ENCODE measurements at regions not wholly inside any gene's neighbourhood (a gene's known extent, or its start where the extent isn't known, plus 50 kb on each side); places are given as distances from the start of the nearest gene placed in this dataset.

GRCh38 chr11:24400059-24400665 lies 96.7 kb upstream of the LUZP2 start:
- Histone ChIP-seq H3K9me3 (no peaks in the 10 kb centered on the region), H3K36me3 (no peaks in the 10 kb centered on the region), H3K27ac (no peak overlapping the region), H3K4me1 (no peaks in the 10 kb centered on the region), H3K27me3 (no peaks in the 10 kb centered on the region), H3K4me3 (no peak overlapping the region)
- TF ChIP-seq POLR2AphosphoS5 (IDR thresholded peaks at IDR 0.05; ENCODE audit: insufficient read depth in 1 of 2, low read depth in 1 of 2) (no peak), POLR2A (IDR thresholded peaks at IDR 0.05) (no peak), CTCF (IDR thresholded peaks at IDR 0.05) (no peak)
- intact Hi-C loops (cut with DNase I) = no loop called here
- DNase-seq (ENCODE audit: extremely low spot score in 2 of 2) = no peak

GRCh38 chr11:24406389-24406788 lies 90.5 kb upstream of the LUZP2 start:
- TF ChIP-seq POLR2AphosphoS5 (IDR thresholded peaks at IDR 0.05; ENCODE audit: insufficient read depth in 1 of 2, low read depth in 1 of 2) (no peak), POLR2A (IDR thresholded peaks at IDR 0.05) (no peak), CTCF (IDR thresholded peaks at IDR 0.05) (no peak)
- intact Hi-C loops (cut with DNase I) = no loop called here
- Histone ChIP-seq H3K4me1 (no peaks in the 10 kb centered on the region), H3K36me3 (no peaks in the 10 kb centered on the region), H3K27me3 (no peaks in the 10 kb centered on the region), H3K27ac (no peak overlapping the region), H3K9me3 (no peaks in the 10 kb centered on the region), H3K4me3 (no peak overlapping the region)
- DNase-seq (ENCODE audit: extremely low spot score in 2 of 2) = no peak

GRCh38 chr11:24406980-24407379 lies 89.9 kb upstream of the LUZP2 start:
- no peak for TF ChIP-seq POLR2AphosphoS5 (IDR thresholded peaks at IDR 0.05; ENCODE audit: insufficient read depth in 1 of 2, low read depth in 1 of 2)
- no peak for TF ChIP-seq POLR2A (IDR thresholded peaks at IDR 0.05)
- no peak for DNase-seq (ENCODE audit: extremely low spot score in 2 of 2)

GRCh38 chr11:24407733-24408132 lies 89.1 kb upstream of the LUZP2 start:
- Histone ChIP-seq H3K36me3 (no peaks in the 10 kb centered on the region), H3K4me3 (no peak overlapping the region), H3K27ac (no peak overlapping the region), H3K9me3 (no peaks in the 10 kb centered on the region), H3K4me1 (no peaks in the 10 kb centered on the region), H3K27me3 (no peaks in the 10 kb centered on the region)
- DNase-seq (ENCODE audit: extremely low spot score in 2 of 2) = no peak
- intact Hi-C loops (cut with DNase I) = no loop called here
- no peak for TF ChIP-seq POLR2A (IDR thresholded peaks at IDR 0.05)
- TF ChIP-seq CTCF (IDR thresholded peaks at IDR 0.05) = no peak
- no peak for TF ChIP-seq POLR2AphosphoS5 (IDR thresholded peaks at IDR 0.05; ENCODE audit: insufficient read depth in 1 of 2, low read depth in 1 of 2)

More at GRCh38 chr11:24406980-24407379, 89.9 kb upstream of the LUZP2 start:
- H3K27me3 ChIP-seq = no peaks in the 10 kb centered on the region
- H3K36me3 ChIP-seq = no peaks in the 10 kb centered on the region
- intact Hi-C loops (cut with DNase I) = no loop called here
- no peak overlapping the region for H3K4me3 ChIP-seq
- no peaks in the 10 kb centered on the region for H3K9me3 ChIP-seq
- H3K4me1 ChIP-seq = no peaks in the 10 kb centered on the region
- H3K27ac ChIP-seq = no peak overlapping the region

GRCh38 chr11:24408202-24408601 lies 88.7 kb upstream of the LUZP2 start:
- H3K27ac ChIP-seq = no peak overlapping the region
- intact Hi-C loops (cut with DNase I) = no loop called here
- H3K27me3 ChIP-seq = no peaks in the 10 kb centered on the region
- no peaks in the 10 kb centered on the region for H3K36me3 ChIP-seq
- no peak overlapping the region for H3K4me3 ChIP-seq
- no peaks in the 10 kb centered on the region for H3K9me3 ChIP-seq
- DNase-seq (ENCODE audit: extremely low spot score in 2 of 2) = no peak
- H3K4me1 ChIP-seq = no peaks in the 10 kb centered on the region
- TF ChIP-seq CTCF (IDR thresholded peaks at IDR 0.05) (no peak), POLR2AphosphoS5 (IDR thresholded peaks at IDR 0.05; ENCODE audit: insufficient read depth in 1 of 2, low read depth in 1 of 2) (no peak), POLR2A (IDR thresholded peaks at IDR 0.05) (no peak)
